Transverse colon (tissue), 4 donors: ENCODE measurements at regions not wholly inside any gene's neighbourhood (a gene's known extent, or its start where the extent isn't known, plus 50 kb on each side); places are given as distances from the start of the nearest gene placed in this dataset.

Experiments
- CTCF ChIP-seq, 5 experiments: fragments of 200-600 bp in 3 of 5; fragments of 450-650 bp in 2 of 5; sonication (generic) in 3 of 5; IDR thresholded peaks; 1 replicate in 2 of 5; 2 replicates in 3 of 5; pipeline ENCODE4 v1.5.1; 2016 to 2017; ENCODE audit warnings: antibody characterized with exemption in 5 of 5, inconsistent platforms in 3 of 5, mild to moderate bottlenecking in 2 of 5, moderate library complexity in 1 of 5
- EP300 ChIP-seq: sonication (generic); formaldehyde crosslinking; IDR thresholded peaks from one replicate; pipeline ENCODE4 v1.6.1; 2017; ENCODE audit warnings: antibody characterized with exemption, low read depth
- POLR2AphosphoS5 ChIP-seq, 3 donors: sonication (generic); formaldehyde crosslinking; IDR thresholded peaks; one replicate each; pipeline ENCODE4 v1.6.1; 2016; ENCODE audit warnings: antibody characterized with exemption in 3 of 3

- TF ChIP-seq CTCF (IDR thresholded peaks at IDR 0.05) = no peak
- TF ChIP-seq POLR2AphosphoS5 (IDR thresholded peaks at IDR 0.05) = no peak
- TF ChIP-seq EP300 = no peak
Measured at GRCh38 chr9:75728391-75728790, 162.1 kb upstream of the PCSK5 start.
